GM12878 (cell line): ENCODE measurements at regions not wholly inside any gene's neighbourhood (a gene's known extent, or its start where the extent isn't known, plus 50 kb on each side); places are given as distances from the start of the nearest gene placed in this dataset.

Source experiments
- ATAC-seq: fragments of 200-7000 bp; cut with Tn5 transposase; 3 replicates; pipeline ENCODE4 v1.9.1; 2020; ENCODE audit warnings: mild to moderate bottlenecking, moderate library complexity
- BruUV-seq: library from RNA; stranded (reverse); fragments of 400-500 nt; replicated peaks from 2 replicates; lab custom pipeline; 2021; lab: Mats Ljungman, UMichigan
- CTCF ChIA-PET: fragments of 300-600 bp; sonication (Branson Sonifier 250); formaldehyde crosslinking; extraction: SDS; loops from one replicate; lab custom pipeline; 2021; ENCODE audit warnings: inconsistent platforms; lab: Yijun Ruan, JAX
- POLR2A ChIA-PET: fragments of 350-600 bp; formaldehyde crosslinking; extraction: SDS; loops from one replicate; lab custom pipeline; 2021; ENCODE audit warnings: inconsistent platforms; lab: Charles Lee
- RAD21 ChIA-PET: fragments of 300-600 bp; sonication (Branson Sonifier 250); formaldehyde crosslinking; loops from one replicate; lab custom pipeline; 2023; ENCODE audit warnings: antibody characterized with exemption; ENCODE audit not compliant: unreplicated experiment; lab: Charles Lee
- SMC1A ChIA-PET: fragments of 300-600 bp; sonication (Branson Sonifier 250); formaldehyde crosslinking; loops from one replicate; lab custom pipeline; 2023; ENCODE audit not compliant: unreplicated experiment, uncharacterized antibody; lab: Charles Lee
- DNase-seq: peaks from one replicate; pipeline ENCODE4 v3.0.0-alpha.2; 2011; ENCODE audit warnings: low read depth, low spot score
- FAIRE-seq: peaks from 3 replicates; lab custom pipeline; 2011; peaks lifted over from hg19 to GRCh38; lab: Jason Lieb, UNC
- H2AFZ ChIP-seq: 2 replicates; pipeline ENCODE4 v1.6.0; 2011; ENCODE audit warnings: low read depth, low read length, control low read depth; ENCODE audit not compliant: control insufficient read depth
- H3K27ac ChIP-seq: 2 replicates; pipeline ENCODE4 v1.5.1; 2011; ENCODE audit warnings: control low read depth; ENCODE audit not compliant: control insufficient read depth, insufficient read depth
- H3K27me3 ChIP-seq, 2 experiments: replicated peaks in 1 of 2; 2 replicates each; pipeline versions ENCODE4 v1.6.0 to v1.6.1; 2011; ENCODE audit warnings: low read length in 1 of 2; ENCODE audit not compliant: control insufficient read depth in 2 of 2, insufficient read depth in 2 of 2
- H3K36me3 ChIP-seq, 2 experiments: 2 replicates each; pipeline ENCODE4 v1.5.1; 2011; ENCODE audit warnings: low read length in 1 of 2; ENCODE audit not compliant: control insufficient read depth in 2 of 2, insufficient read depth in 2 of 2
- H3K4me1 ChIP-seq: 2 replicates; pipeline ENCODE4 v1.6.1; 2011; ENCODE audit warnings: mild to moderate bottlenecking, low read length, moderate library complexity, mixed read lengths; ENCODE audit not compliant: control insufficient read depth, insufficient read depth
- H3K4me2 ChIP-seq: 2 replicates; pipeline ENCODE4 v1.6.0; 2011; ENCODE audit warnings: control low read depth; ENCODE audit not compliant: control insufficient read depth, insufficient read depth
- H3K4me3 ChIP-seq: fragments of 200-600 bp; sonication (generic); 2 replicates; pipeline ENCODE4 v1.5.1; 2016
- H3K79me2 ChIP-seq: 2 replicates; pipeline ENCODE4 v1.6.0; 2011; ENCODE audit warnings: low read length; ENCODE audit not compliant: control insufficient read depth, insufficient read depth
- H3K9ac ChIP-seq: 2 replicates; pipeline ENCODE4 v1.8.0; 2011; ENCODE audit warnings: low read length, control low read depth, mixed read lengths; ENCODE audit not compliant: control insufficient read depth, insufficient read depth
- H3K9me3 ChIP-seq: replicated peaks from 3 replicates; pipeline ENCODE4 v1.5.1; 2011; ENCODE audit warnings: mild to moderate bottlenecking, low read length; ENCODE audit not compliant: control insufficient read depth, insufficient read depth
- H4K20me1 ChIP-seq: 2 replicates; pipeline ENCODE4 v1.6.0; 2011; ENCODE audit not compliant: control insufficient read depth, insufficient read depth
- BMI1 ChIP-seq: fragments of 450-650 bp; IDR thresholded peaks from 2 replicates; pipeline ENCODE4 v1.6.1; 2016; ENCODE audit warnings: mild to moderate bottlenecking, moderate library complexity, borderline replicate concordance
- EGR1 ChIP-seq, 2 experiments: IDR thresholded peaks; 1 replicate in 1 of 2; 2 replicates in 1 of 2; pipeline ENCODE4 v1.6.1; 2011 to 2012; ENCODE audit warnings: low read depth in 2 of 2, low read length in 2 of 2, borderline replicate concordance in 1 of 2, mild to moderate bottlenecking in 1 of 2, moderate library complexity in 1 of 2
- ELK1 ChIP-seq: IDR thresholded peaks from 2 replicates; pipeline ENCODE4 v1.6.1; 2012; ENCODE audit warnings: low read depth, low read length, improper control_type of control experiment
- FOS ChIP-seq: IDR thresholded peaks from 3 replicates; pipeline ENCODE4 v1.6.1; 2011; ENCODE audit warnings: borderline replicate concordance; ENCODE audit not compliant: insufficient read length; ENCODE audit errors: extremely low read depth
- MEF2B ChIP-seq: fragments of 450-650 bp; IDR thresholded peaks from 2 replicates; pipeline ENCODE4 v1.6.1; 2018; ENCODE audit warnings: mild to moderate bottlenecking, moderate library complexity; ENCODE audit not compliant: partially characterized antibody, poor library complexity, severe bottlenecking
- TBL1XR1 ChIP-seq: IDR thresholded peaks from 2 replicates; pipeline ENCODE4 v1.6.1; 2012; ENCODE audit warnings: low read depth, low read length, improper control_type of control experiment
- ZBTB33 ChIP-seq: fragments of 450-650 bp; IDR thresholded peaks from 2 replicates; pipeline ENCODE4 v1.6.1; 2017; ENCODE audit warnings: mild to moderate bottlenecking
- WGBS: methylation state at CpG from one replicate; pipeline ENCODE4 v1.1.6; 2016; ENCODE audit warnings: low lambda C conversion rate; ENCODE audit not compliant: insufficient replicate concordance, insufficient coverage; ENCODE audit errors: missing lambda C conversion rate; 5-methylcytosine and 5-hydroxymethylcytosine counted together
- in situ Hi-C: fragments of 300-500 bp; cut with MboI; formaldehyde crosslinking; loops from 9 replicates; pipeline ENCODE4 v1.14.3; 2018; ENCODE audit warnings: mixed read lengths
- intact Hi-C: fragments of 100-400 bp; cut with micrococcal nuclease; formaldehyde crosslinking; loops from one replicate; pipeline ENCODE4 v1.14.2; 2022; ENCODE audit not compliant: unreplicated experiment
- TF ChIP-seq, protein P1 (sequence below): fragments of 450-650 bp; IDR thresholded peaks from 2 replicates; pipeline ENCODE4 v1.6.1; 2016; ENCODE audit warnings: mild to moderate bottlenecking

DNA sequence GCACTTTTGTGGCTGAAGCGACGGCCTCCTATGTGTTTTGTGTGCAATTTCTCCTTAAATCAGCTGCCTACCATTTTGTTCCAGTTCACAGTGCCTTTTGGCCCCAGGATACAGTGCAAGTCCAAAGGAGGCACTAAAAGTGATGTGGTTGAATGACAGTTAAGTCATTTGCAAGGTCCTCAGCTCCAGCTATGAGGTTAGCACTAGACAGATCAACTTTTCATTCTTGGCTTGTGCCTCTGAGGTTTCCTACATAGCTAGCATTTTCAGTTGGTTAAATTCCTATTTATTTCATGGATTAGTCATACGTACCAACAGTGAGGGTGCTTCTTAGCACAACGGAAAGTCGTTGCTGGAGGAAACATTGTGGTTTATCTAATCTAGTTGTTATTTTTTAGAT lies 59.3 kb upstream of the NTPCR start:
- no peak for TF ChIP-seq ZBTB33
- TF ChIP-seq TBL1XR1 = no peak
- no peak for TF ChIP-seq ELK1
- no peak for TF ChIP-seq FOS
- TF ChIP-seq, protein P1, sequence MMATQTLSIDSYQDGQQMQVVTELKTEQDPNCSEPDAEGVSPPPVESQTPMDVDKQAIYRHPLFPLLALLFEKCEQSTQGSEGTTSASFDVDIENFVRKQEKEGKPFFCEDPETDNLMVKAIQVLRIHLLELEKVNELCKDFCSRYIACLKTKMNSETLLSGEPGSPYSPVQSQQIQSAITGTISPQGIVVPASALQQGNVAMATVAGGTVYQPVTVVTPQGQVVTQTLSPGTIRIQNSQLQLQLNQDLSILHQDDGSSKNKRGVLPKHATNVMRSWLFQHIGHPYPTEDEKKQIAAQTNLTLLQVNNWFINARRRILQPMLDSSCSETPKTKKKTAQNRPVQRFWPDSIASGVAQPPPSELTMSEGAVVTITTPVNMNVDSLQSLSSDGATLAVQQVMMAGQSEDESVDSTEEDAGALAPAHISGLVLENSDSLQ = no peak
- no peak for TF ChIP-seq EGR1 (IDR thresholded peaks at IDR 0.05; ENCODE audit: borderline replicate concordance in 1 of 2, low read depth in 2 of 2, low read length in 2 of 2)
- TF ChIP-seq BMI1 = no peak
- no peak for TF ChIP-seq MEF2B
- Histone ChIP-seq H3K4me1 (no peaks in the 10 kb centered on the region), H3K79me2 (no peaks in the 10 kb centered on the region), H2AFZ (no peak overlapping the region), H3K27ac (no peak overlapping the region), H3K27me3 (peaks cover 0 to 4% of the 10 kb centered on the region in 2 experiments; a peak in 2 of 4 replicates), H4K20me1 (no peaks in the 10 kb centered on the region), H3K36me3 (no peaks in the 10 kb centered on the region), H3K4me2 (no peak overlapping the region), H3K4me3 (no peak overlapping the region), H3K9me3 (no peaks in the 10 kb centered on the region), H3K9ac (no peak overlapping the region)
- in situ Hi-C loops (no loop called here), intact Hi-C loops (no loop called here)
- ChIA-PET RAD21 (no interaction called here), CTCF (no interaction called here), POLR2A (no interaction called here), SMC1A (interaction anchor here (0.6 to 0.9 kb wide), 2 partner anchors 227 to 260 kb away, joined by 3 read pairs; no protein-coding TSS in a partner anchor)
- WGBS = 44% methylated on average over 5 of the region's 5 CpGs
- ATAC-seq (no peak), FAIRE-seq (no peak), DNase-seq (no peak)
- no TSS peak for BruUV-seq
